ENCODE measurements at regions not wholly inside any gene's neighbourhood (a gene's known extent, or its start where the extent isn't known, plus 50 kb on each side); places are given as distances from the start of the nearest gene placed in this dataset.

GRCh38 chr18:6557057-6557769 lies 142.5 kb upstream of the L3MBTL4 start:
- TF ChIP-seq SUZ12 (IDR thresholded peaks at IDR 0.05) (no peak), BHLHE40 (IDR thresholded peaks at IDR 0.05; ENCODE audit: borderline replicate concordance) (no peak), L3MBTL2 (conservative IDR thresholded peaks at IDR 0.05) (no peak), FOXM1 (IDR thresholded peaks at IDR 0.05; ENCODE audit: borderline replicate concordance) (no peak), ARNT (IDR thresholded peaks at IDR 0.05) (no peak)

Data from HEK293T (cell line).